NOMO-1 treated with dmso at 0.1 percent for 144 hours (cell line): ENCODE measurements at regions not wholly inside any gene's neighbourhood (a gene's known extent, or its start where the extent isn't known, plus 50 kb on each side); places are given as distances from the start of the nearest gene placed in this dataset.

Experiments
- DNase-seq: peaks from one replicate; lab custom pipeline; 2025; ENCODE audit not compliant: unreplicated experiment; lab: John Stamatoyannopoulos, UW

- no peak for DNase-seq
Measured at GRCh38 chr4:101596781-101597552, 193.6 kb upstream of the BANK1 start.

GRCh38 chr4:101594588-101594987 lies 195.9 kb upstream of the BANK1 start:
- no peak for DNase-seq

GRCh38 chr4:101593666-101594065 lies 196.9 kb upstream of the BANK1 start:
- no peak for DNase-seq

- DNase-seq: no peak
Measured at GRCh38 chr4:101584306-101584705, 206.2 kb upstream of the BANK1 start.

GRCh38 chr4:101563126-101563525 lies 215.8 kb upstream of the PPP3CA start:
- DNase-seq: no peak

- no peak for DNase-seq
Measured at GRCh38 chr4:101556842-101557241, 209.5 kb upstream of the PPP3CA start.

- no peak for DNase-seq
Measured at GRCh38 chr4:101555341-101555880, 208.1 kb upstream of the PPP3CA start.

GRCh38 chr4:101540336-101540735 lies 193.0 kb upstream of the PPP3CA start:
- peak; percentile 17 for DNase-seq

- DNase-seq: no peak
Measured at GRCh38 chr4:101528526-101528925, 181.2 kb upstream of the PPP3CA start.

- DNase-seq: no peak
Measured at GRCh38 chr4:101527188-101527587, 179.9 kb upstream of the PPP3CA start.

GRCh38 chr4:101515566-101515965 lies 168.2 kb upstream of the PPP3CA start:
- no peak for DNase-seq

GRCh38 chr4:101515099-101515498 lies 167.8 kb upstream of the PPP3CA start:
- no peak for DNase-seq

- DNase-seq: no peak
Measured at GRCh38 chr4:101512416-101512815, 165.1 kb upstream of the PPP3CA start.

- DNase-seq: no peak
Measured at GRCh38 chr4:101501421-101501820, 154.1 kb upstream of the PPP3CA start.

GRCh38 chr4:101500742-101501141 lies 153.4 kb upstream of the PPP3CA start:
- no peak for DNase-seq

- DNase-seq: no peak
Measured at GRCh38 chr4:101475246-101475645, 127.9 kb upstream of the PPP3CA start.

GRCh38 chr4:101471201-101471600 lies 123.9 kb upstream of the PPP3CA start:
- DNase-seq: no peak

- DNase-seq: no peak
Measured at GRCh38 chr4:101464596-101464995, 117.3 kb upstream of the PPP3CA start.

GRCh38 chr4:101458914-101459313 lies 111.6 kb upstream of the PPP3CA start:
- DNase-seq: peak; percentile 23

GRCh38 chr4:101458473-101458872 lies 111.1 kb upstream of the PPP3CA start:
- DNase-seq: no peak

- DNase-seq: no peak
Measured at GRCh38 chr4:101451086-101451485, 103.8 kb upstream of the PPP3CA start.

GRCh38 chr4:101441446-101441845 lies 94.1 kb upstream of the PPP3CA start:
- no peak for DNase-seq

GRCh38 chr4:101439926-101440325 lies 92.6 kb upstream of the PPP3CA start:
- no peak for DNase-seq
